ENCODE measurements at regions not wholly inside any gene's neighbourhood (a gene's known extent, or its start where the extent isn't known, plus 50 kb on each side); places are given as distances from the start of the nearest gene placed in this dataset.

- Histone ChIP-seq H3K27me3 (ENCODE audit: low read depth) (no peaks in the 10 kb centered on the region), H3K4me3 (no peak overlapping the region), H3K36me3 (no peaks in the 10 kb centered on the region), H3K27ac (replicated peaks) (no peak overlapping the region), H3K9me3 (replicated peaks) (peaks cover 44% of the 10 kb centered on the region), H3K4me1 (no peaks in the 10 kb centered on the region)
- TF ChIP-seq CTCF (IDR thresholded peaks at IDR 0.05; ENCODE audit: borderline replicate concordance), result no peak
- intact Hi-C loops (cut with micrococcal nuclease), result no loop called here
- DNase-seq, result no peak
Measured at GRCh38 chr2:225948903-225949302, 549.4 kb downstream of the NYAP2 start.

GRCh38 chr2:225938991-225939390, 539.5 kb downstream of the NYAP2 start:
- no peak for DNase-seq
- Histone ChIP-seq H3K9me3 (replicated peaks) (no peaks in the 10 kb centered on the region), H3K4me3 (no peak overlapping the region), H3K4me1 (no peaks in the 10 kb centered on the region), H3K27ac (replicated peaks) (no peak overlapping the region), H3K27me3 (ENCODE audit: low read depth) (no peaks in the 10 kb centered on the region), H3K36me3 (no peaks in the 10 kb centered on the region)
- intact Hi-C loops (cut with micrococcal nuclease), result no loop called here
- no peak for TF ChIP-seq CTCF (IDR thresholded peaks at IDR 0.05; ENCODE audit: borderline replicate concordance)

- Histone ChIP-seq H3K36me3 (no peaks in the 10 kb centered on the region), H3K4me1 (no peaks in the 10 kb centered on the region), H3K4me3 (no peak overlapping the region), H3K27ac (replicated peaks) (no peak overlapping the region), H3K27me3 (ENCODE audit: low read depth) (no peaks in the 10 kb centered on the region), H3K9me3 (replicated peaks) (no peaks in the 10 kb centered on the region)
- DNase-seq, result no peak
- intact Hi-C loops (cut with micrococcal nuclease), result no loop called here
- no peak for TF ChIP-seq CTCF (IDR thresholded peaks at IDR 0.05; ENCODE audit: borderline replicate concordance)
Measured at GRCh38 chr2:225937625-225938187, 538.2 kb downstream of the NYAP2 start.

GRCh38 chr2:225932811-225933413, 533.4 kb downstream of the NYAP2 start:
- intact Hi-C loops (cut with micrococcal nuclease), result no loop called here
- no peak overlapping the region for H3K27ac ChIP-seq (replicated peaks)
- no peaks in the 10 kb centered on the region for H3K36me3 ChIP-seq
- no peak for DNase-seq
- no peaks in the 10 kb centered on the region for H3K27me3 ChIP-seq (ENCODE audit: low read depth)
- H3K4me1 ChIP-seq, result no peaks in the 10 kb centered on the region
- no peak for TF ChIP-seq CTCF (IDR thresholded peaks at IDR 0.05; ENCODE audit: borderline replicate concordance)
- no peaks in the 10 kb centered on the region for H3K9me3 ChIP-seq (replicated peaks)
- no peak overlapping the region for H3K4me3 ChIP-seq

GRCh38 chr2:225930687-225931086, 531.2 kb downstream of the NYAP2 start:
- H3K9me3 ChIP-seq (replicated peaks), result no peaks in the 10 kb centered on the region
- no peak for DNase-seq
- H3K36me3 ChIP-seq, result no peaks in the 10 kb centered on the region
- no peak for TF ChIP-seq CTCF (IDR thresholded peaks at IDR 0.05; ENCODE audit: borderline replicate concordance)
- H3K27ac ChIP-seq (replicated peaks), result no peak overlapping the region
- no peak overlapping the region for H3K4me3 ChIP-seq
- H3K27me3 ChIP-seq (ENCODE audit: low read depth), result no peaks in the 10 kb centered on the region
- no peaks in the 10 kb centered on the region for H3K4me1 ChIP-seq
- intact Hi-C loops (cut with micrococcal nuclease), result no loop called here

Data from left ventricle myocardium inferior (tissue), 1 donor.